ENCODE measurements at regions not wholly inside any gene's neighbourhood (a gene's known extent, or its start where the extent isn't known, plus 50 kb on each side); places are given as distances from the start of the nearest gene placed in this dataset.

DNA sequence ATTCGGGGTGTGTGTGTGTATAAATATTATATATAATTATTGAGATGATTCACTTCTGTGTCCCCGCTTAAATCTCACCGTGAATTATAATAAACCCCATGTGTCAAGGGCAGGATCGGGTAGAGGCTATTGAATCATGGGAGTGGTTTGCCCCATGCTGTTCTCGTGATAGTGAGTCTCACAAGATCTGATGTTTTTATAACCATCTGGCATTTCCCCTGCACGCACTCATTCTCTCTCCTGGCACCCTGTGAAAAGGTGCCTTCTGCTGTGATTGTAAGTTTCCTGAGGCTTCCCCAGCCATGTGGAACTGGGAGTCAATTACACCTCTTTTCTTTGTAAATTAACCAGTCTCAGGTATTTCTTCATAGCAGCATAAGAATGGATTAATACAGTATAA lies 851.4 kb upstream of the AGA start:
- TF ChIP-seq, protein P1, sequence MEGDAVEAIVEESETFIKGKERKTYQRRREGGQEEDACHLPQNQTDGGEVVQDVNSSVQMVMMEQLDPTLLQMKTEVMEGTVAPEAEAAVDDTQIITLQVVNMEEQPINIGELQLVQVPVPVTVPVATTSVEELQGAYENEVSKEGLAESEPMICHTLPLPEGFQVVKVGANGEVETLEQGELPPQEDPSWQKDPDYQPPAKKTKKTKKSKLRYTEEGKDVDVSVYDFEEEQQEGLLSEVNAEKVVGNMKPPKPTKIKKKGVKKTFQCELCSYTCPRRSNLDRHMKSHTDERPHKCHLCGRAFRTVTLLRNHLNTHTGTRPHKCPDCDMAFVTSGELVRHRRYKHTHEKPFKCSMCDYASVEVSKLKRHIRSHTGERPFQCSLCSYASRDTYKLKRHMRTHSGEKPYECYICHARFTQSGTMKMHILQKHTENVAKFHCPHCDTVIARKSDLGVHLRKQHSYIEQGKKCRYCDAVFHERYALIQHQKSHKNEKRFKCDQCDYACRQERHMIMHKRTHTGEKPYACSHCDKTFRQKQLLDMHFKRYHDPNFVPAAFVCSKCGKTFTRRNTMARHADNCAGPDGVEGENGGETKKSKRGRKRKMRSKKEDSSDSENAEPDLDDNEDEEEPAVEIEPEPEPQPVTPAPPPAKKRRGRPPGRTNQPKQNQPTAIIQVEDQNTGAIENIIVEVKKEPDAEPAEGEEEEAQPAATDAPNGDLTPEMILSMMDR (IDR thresholded peaks at IDR 0.05 in 4 of 5, conservative IDR thresholded peaks at IDR 0.05 in 1 of 5), result no peak
- TF ChIP-seq POLR2A (IDR thresholded peaks at IDR 0.05), result no peak

All from gastrocnemius medialis (tissue), 4 donors.